CD4-positive, alpha-beta T cell treated with Interleukin-15 for 1 hour (primary cell): ENCODE measurements at regions not wholly inside any gene's neighbourhood (a gene's known extent, or its start where the extent isn't known, plus 50 kb on each side); places are given as distances from the start of the nearest gene placed in this dataset.
A peak's percentile ranks its signal among the peaks of the same experiment; 100 is the strongest.

Experiments
- DNase-seq: peaks from one replicate; pipeline ENCODE4 v3.0.0-alpha.2; 2020

- no peak for DNase-seq
Measured at GRCh38 chr1:58864654-58865053, 80.8 kb upstream of the JUN start.

- no peak for DNase-seq
Measured at GRCh38 chr1:58866578-58866977, 82.7 kb upstream of the JUN start.

- no peak for DNase-seq
Measured at GRCh38 chr1:58869638-58870297, 85.9 kb upstream of the JUN start.

GRCh38 chr1:58870298-58870676 is 86.4 kb upstream of the JUN start:
- no peak for DNase-seq

- no peak for DNase-seq
Measured at GRCh38 chr1:58874342-58874741, 90.5 kb upstream of the JUN start.

GRCh38 chr1:58874757-58875755 is 91.2 kb upstream of the JUN start:
- DNase-seq: no peak

- no peak for DNase-seq
Measured at GRCh38 chr1:58879464-58879863, 95.6 kb upstream of the JUN start.

GRCh38 chr1:58880592-58880991 is 96.7 kb upstream of the JUN start:
- DNase-seq: no peak

- peak; percentile 53 for DNase-seq
Measured at GRCh38 chr1:58881471-58881994, 97.7 kb upstream of the JUN start.

GRCh38 chr1:58882322-58882948 is 98.6 kb upstream of the JUN start:
- no peak for DNase-seq

GRCh38 chr1:58883037-58883887 is 99.4 kb upstream of the JUN start:
- DNase-seq: peak; percentile 67

GRCh38 chr1:58883888-58884482 is 100.1 kb upstream of the JUN start:
- DNase-seq: no peak

GRCh38 chr1:58884706-58885661 is 101.1 kb upstream of the JUN start:
- no peak for DNase-seq

GRCh38 chr1:58885998-58886397 is 102.2 kb upstream of the JUN start:
- peak; percentile 25 for DNase-seq

GRCh38 chr1:58886611-58887010 is 102.8 kb upstream of the JUN start:
- DNase-seq: no peak

- no peak for DNase-seq
Measured at GRCh38 chr1:58887059-58887458, 103.2 kb upstream of the JUN start.

- no peak for DNase-seq
Measured at GRCh38 chr1:58888833-58889232, 105.0 kb upstream of the JUN start.

GRCh38 chr1:58890113-58890512 is 106.3 kb upstream of the JUN start:
- no peak for DNase-seq

- no peak for DNase-seq
Measured at GRCh38 chr1:58890609-58891008, 106.8 kb upstream of the JUN start.

- DNase-seq: no peak
Measured at GRCh38 chr1:58891347-58891746, 107.5 kb upstream of the JUN start.
